ENCODE measurements at regions not wholly inside any gene's neighbourhood (a gene's known extent, or its start where the extent isn't known, plus 50 kb on each side); places are given as distances from the start of the nearest gene placed in this dataset.
"Not testable (repeated sequence)": the region's sequence is repeated elsewhere in the genome, so short reads cannot be mapped to it uniquely, and the experiment has no call there.

DNA sequence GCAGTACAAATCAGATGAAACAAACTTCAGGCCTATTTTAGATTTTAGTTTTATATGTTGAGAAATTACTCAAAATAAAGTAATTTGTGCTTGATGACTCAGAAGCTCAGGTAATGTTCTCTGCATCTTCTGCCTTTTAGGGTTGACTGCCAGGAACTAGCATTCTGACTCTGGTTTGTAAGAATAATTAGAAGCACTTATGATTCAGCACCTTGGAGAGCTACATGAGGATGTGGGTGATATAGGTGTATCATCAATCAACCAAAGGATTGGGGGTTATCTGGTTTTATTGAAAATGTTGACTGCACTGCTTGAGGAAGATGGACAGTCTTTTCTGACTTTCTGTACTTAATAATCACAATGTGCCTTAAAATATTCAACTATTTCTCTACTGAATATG, 118.7 kb upstream of the SGCD start:
- Histone ChIP-seq H3K27ac (no peak overlapping the region), H3K4me3 (no peak overlapping the region)
- TF ChIP-seq, protein P1, sequence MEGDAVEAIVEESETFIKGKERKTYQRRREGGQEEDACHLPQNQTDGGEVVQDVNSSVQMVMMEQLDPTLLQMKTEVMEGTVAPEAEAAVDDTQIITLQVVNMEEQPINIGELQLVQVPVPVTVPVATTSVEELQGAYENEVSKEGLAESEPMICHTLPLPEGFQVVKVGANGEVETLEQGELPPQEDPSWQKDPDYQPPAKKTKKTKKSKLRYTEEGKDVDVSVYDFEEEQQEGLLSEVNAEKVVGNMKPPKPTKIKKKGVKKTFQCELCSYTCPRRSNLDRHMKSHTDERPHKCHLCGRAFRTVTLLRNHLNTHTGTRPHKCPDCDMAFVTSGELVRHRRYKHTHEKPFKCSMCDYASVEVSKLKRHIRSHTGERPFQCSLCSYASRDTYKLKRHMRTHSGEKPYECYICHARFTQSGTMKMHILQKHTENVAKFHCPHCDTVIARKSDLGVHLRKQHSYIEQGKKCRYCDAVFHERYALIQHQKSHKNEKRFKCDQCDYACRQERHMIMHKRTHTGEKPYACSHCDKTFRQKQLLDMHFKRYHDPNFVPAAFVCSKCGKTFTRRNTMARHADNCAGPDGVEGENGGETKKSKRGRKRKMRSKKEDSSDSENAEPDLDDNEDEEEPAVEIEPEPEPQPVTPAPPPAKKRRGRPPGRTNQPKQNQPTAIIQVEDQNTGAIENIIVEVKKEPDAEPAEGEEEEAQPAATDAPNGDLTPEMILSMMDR (IDR thresholded peaks at IDR 0.05) = no peak
- DNase-seq (ENCODE audit: low spot score) = no peak

DNA sequence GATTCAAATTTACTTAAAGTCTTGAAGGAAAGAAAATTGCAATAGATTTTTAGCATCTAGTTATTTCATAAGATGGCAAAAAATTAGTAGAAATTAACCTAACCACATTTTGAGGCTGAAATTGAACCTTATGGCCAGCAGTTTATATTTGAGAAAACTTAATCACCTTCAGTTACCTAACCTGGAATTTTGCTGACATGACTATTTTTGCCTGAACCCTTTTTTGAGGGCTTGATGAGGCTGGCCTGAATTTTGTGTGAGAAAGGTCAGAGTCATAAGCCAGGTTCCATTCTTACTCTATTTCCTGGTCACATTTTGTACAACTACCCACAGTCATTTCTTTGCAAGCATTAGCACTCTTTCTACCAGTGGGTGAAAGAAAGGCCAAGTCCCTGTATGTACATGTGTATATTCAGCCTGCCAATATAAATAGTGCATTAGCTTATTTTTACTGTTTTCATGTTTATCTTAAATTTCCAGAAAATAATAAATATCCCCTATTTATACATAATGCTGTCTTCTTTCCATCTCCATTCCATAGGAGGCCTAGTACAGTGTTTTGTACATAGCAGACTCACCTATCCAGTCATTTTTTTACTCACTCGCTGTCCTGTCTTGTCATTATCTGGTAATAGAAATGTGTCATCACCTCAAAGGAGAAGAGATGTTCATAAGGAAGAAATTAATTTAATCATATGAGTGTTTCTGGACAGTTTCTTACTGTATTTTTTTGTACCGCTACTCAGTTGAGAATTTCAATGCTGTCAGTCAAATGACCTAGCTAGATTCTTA, 108.4 kb upstream of the SGCD start:
- H3K4me3 ChIP-seq = no peak overlapping the region
- DNase-seq (ENCODE audit: low spot score) = no peak
- TF ChIP-seq, protein P1 (IDR thresholded peaks at IDR 0.05) = no peak
- H3K27ac ChIP-seq = no peak overlapping the region

- Histone ChIP-seq H3K4me3 (no peak overlapping the region), H3K27ac (no peak overlapping the region)
- DNase-seq (ENCODE audit: low spot score) = no peak
- TF ChIP-seq, protein P1 (IDR thresholded peaks at IDR 0.05) = no peak
Measured at GRCh38 chr5:156219483-156220005, 107.4 kb upstream of the SGCD start.

DNA sequence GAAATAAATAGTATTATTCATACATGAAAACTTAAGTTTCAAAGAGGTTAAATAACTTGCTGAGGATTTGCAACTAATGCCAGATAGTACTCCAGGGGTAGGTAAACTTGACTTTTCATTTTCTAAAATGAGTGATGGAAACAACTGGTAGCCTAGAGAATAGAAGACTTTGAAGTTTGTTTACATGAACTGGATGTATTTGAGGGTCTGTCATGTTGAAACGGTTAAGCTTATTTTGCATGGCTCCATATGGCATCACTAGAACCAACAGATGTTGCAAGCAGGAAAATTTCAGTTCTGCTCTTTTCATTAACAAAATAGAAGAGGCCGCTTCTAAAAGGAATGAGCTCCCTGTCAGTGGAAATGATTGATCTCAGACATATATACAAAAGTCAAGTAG, 105.1 kb upstream of the SGCD start:
- DNase-seq (ENCODE audit: low spot score) = no peak
- TF ChIP-seq, protein P1 (IDR thresholded peaks at IDR 0.05) = no peak
- Histone ChIP-seq H3K4me3 (no peak overlapping the region), H3K27ac (no peak overlapping the region)

DNA sequence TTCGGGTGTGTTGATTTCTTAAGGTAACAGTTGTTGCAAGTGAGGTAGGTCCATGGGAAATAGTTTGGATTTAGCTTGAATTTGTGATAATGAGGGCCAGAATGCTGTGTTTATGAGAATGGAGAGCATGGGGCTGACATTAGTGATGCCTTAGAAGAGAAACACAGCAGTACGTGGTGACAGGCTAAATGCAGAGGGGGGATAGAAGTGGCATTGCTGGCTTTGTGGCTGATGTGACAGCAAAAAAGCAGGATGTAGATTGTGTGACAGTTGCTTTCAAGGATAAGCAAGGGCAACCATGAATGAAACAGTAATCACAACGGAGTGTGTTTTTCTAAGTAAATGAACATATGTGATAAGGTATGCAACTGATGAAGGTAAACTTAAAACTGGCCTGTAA, 103.4 kb upstream of the SGCD start:
- TF ChIP-seq, protein P1 (IDR thresholded peaks at IDR 0.05) = no peak
- no peak overlapping the region for H3K4me3 ChIP-seq
- H3K27ac ChIP-seq = no peak overlapping the region
- DNase-seq (ENCODE audit: low spot score) = no peak

DNA sequence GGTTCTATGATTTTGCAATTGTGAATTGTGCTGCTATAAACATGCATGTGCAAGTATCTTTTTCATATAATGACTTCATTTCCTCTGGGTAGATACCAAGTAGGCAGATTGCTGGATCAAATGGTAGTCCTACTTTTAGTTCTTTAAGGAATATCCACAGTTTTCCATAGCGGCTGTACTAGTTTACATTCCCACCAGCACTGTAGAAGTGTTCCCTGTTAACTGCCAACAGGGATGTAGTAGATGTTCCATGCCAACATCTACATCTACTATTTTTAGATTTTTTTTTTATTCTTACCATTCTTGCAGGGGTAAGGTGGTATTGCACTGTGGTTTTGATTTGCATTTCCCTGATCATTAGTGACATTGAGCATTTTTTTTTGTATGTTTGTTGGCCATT, 100.5 kb upstream of the SGCD start:
- not testable (repeated sequence) for H3K27ac ChIP-seq; H3K4me3 ChIP-seq; DNase-seq (ENCODE audit: low spot score)

DNA sequence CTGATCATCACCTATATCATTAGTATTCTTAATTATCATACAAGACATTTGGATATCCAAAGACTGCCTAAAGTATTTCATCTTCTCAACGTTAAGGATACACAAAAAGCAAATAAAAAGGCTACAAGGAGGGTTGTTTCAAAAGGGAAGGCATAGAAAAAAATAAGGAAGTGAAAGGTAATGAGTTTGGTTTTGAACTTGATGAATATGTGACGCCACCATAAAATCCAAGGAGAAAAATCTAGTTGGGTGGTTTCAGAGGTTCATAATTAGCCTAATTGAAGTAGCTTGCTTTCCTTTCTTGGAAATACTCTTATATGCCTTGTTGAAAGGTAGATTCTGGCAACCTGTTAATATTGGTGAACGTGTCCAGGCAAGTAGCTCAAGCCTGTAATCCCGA, 96.1 kb upstream of the SGCD start:
- Histone ChIP-seq H3K27ac (no peak overlapping the region), H3K4me3 (no peak overlapping the region)
- DNase-seq (ENCODE audit: low spot score) = no peak
- TF ChIP-seq, protein P1 (IDR thresholded peaks at IDR 0.05) = no peak
